IMR-90 (cell line): ENCODE measurements at regions not wholly inside any gene's neighbourhood (a gene's known extent, or its start where the extent isn't known, plus 50 kb on each side); places are given as distances from the start of the nearest gene placed in this dataset.

Source experiments
- ATAC-seq: fragments of 200-7000 bp; cut with Tn5 transposase; 2 replicates; pipeline ENCODE4 v1.9.1; 2020; ENCODE audit warnings: low read depth, mild to moderate bottlenecking, moderate library complexity
- BruUV-seq: library from RNA; stranded (reverse); fragments of 400-500 nt; replicated peaks from 2 replicates; lab custom pipeline; 2021; lab: Mats Ljungman, UMichigan
- CTCF ChIA-PET: fragments of 300-600 bp; formaldehyde crosslinking; extraction: SDS; loops from one replicate; lab custom pipeline; 2021; ENCODE audit warnings: antibody characterized with exemption; lab: Yijun Ruan, JAX
- POLR2A ChIA-PET: fragments of 300-600 bp; sonication (Branson Sonifier 250); formaldehyde crosslinking; loops from one replicate; lab custom pipeline; 2022; ENCODE audit warnings: antibody characterized with exemption; ENCODE audit not compliant: unreplicated experiment; lab: Charles Lee
- DNase-seq: peaks from one replicate; pipeline ENCODE4 v3.0.0; 2013
- H2AFZ ChIP-seq: replicated peaks from 2 replicates; pipeline ENCODE3; 2013; ENCODE audit warnings: low read length, mild to moderate bottlenecking; ENCODE audit not compliant: poor library complexity
- H2AK5ac ChIP-seq: 2 replicates; pipeline ENCODE4 v1.6.1; 2013; ENCODE audit warnings: low read depth, low read length, inconsistent platforms
- H2AK9ac ChIP-seq: replicated peaks from 2 replicates; pipeline ENCODE3; 2013; ENCODE audit warnings: mild to moderate bottlenecking, low read depth, low read length, moderate library complexity; ENCODE audit not compliant: poor library complexity
- H2BK120ac ChIP-seq: 2 replicates; pipeline ENCODE4 v1.6.1; 2013; ENCODE audit warnings: low read depth, low read length, inconsistent platforms
- H2BK15ac ChIP-seq: 3 replicates; pipeline ENCODE4 v1.6.1; 2013; ENCODE audit warnings: low read depth, low read length, inconsistent platforms
- H2BK20ac ChIP-seq: 2 replicates; pipeline ENCODE4 v1.6.1; 2013; ENCODE audit warnings: low read depth, mild to moderate bottlenecking, inconsistent platforms, low read length, moderate library complexity
- H2BK5ac ChIP-seq: 2 replicates; pipeline ENCODE4 v1.6.1; 2013; ENCODE audit warnings: mild to moderate bottlenecking, low read depth, low read length, inconsistent platforms; ENCODE audit not compliant: poor library complexity, severe bottlenecking
- H3K14ac ChIP-seq: replicated peaks from 2 replicates; pipeline ENCODE4 v1.6.1; 2013; ENCODE audit warnings: low read depth, low read length, inconsistent platforms
- H3K18ac ChIP-seq: 2 replicates; pipeline ENCODE4 v1.6.1; 2013; ENCODE audit warnings: low read depth, low read length, control low read depth
- H3K23ac ChIP-seq: 2 replicates; pipeline ENCODE4 v1.6.1; 2013; ENCODE audit warnings: low read depth, low read length, inconsistent platforms
- H3K27ac ChIP-seq: 2 replicates; pipeline ENCODE4 v1.5.1; 2013; ENCODE audit warnings: mild to moderate bottlenecking, control low read depth, low read length; ENCODE audit not compliant: insufficient read depth
- H3K27me3 ChIP-seq: 2 replicates; pipeline ENCODE4 v1.6.1; 2013; ENCODE audit warnings: low read length; ENCODE audit not compliant: control insufficient read depth, insufficient read depth
- H3K36me3 ChIP-seq: 2 replicates; pipeline ENCODE4 v1.6.1; 2013; ENCODE audit warnings: low read length, mixed read lengths; ENCODE audit not compliant: control insufficient read depth, insufficient read depth
- H3K4ac ChIP-seq: 2 replicates; pipeline ENCODE4 v1.6.1; 2013; ENCODE audit warnings: low read depth, low read length, inconsistent platforms
- H3K4me1 ChIP-seq: 2 replicates; pipeline ENCODE4 v1.6.1; 2013; ENCODE audit warnings: low read length, mixed read lengths; ENCODE audit not compliant: control insufficient read depth, insufficient read depth
- H3K4me2 ChIP-seq: 2 replicates; pipeline ENCODE4 v1.6.1; 2013; ENCODE audit warnings: low read depth, mild to moderate bottlenecking, control low read depth, low read length, moderate library complexity
- H3K4me3 ChIP-seq: 2 replicates; pipeline ENCODE4 v1.5.1; 2013; ENCODE audit warnings: low read depth, mild to moderate bottlenecking, control low read depth, low read length, moderate library complexity; ENCODE audit not compliant: insufficient read depth
- H3K56ac ChIP-seq: 2 replicates; pipeline ENCODE4 v1.6.1; 2013; ENCODE audit warnings: low read length, inconsistent platforms; ENCODE audit not compliant: insufficient read depth; ENCODE audit errors: extremely low read depth
- H3K79me1 ChIP-seq, 2 experiments: 2 replicates each; pipeline ENCODE4 v1.6.1; 2013; ENCODE audit warnings: low read length in 2 of 2, inconsistent platforms in 1 of 2, low read depth in 1 of 2
- H3K9ac ChIP-seq: 2 replicates; pipeline ENCODE4 v1.6.1; 2013; ENCODE audit warnings: low read depth, low read length, control low read depth
- H3K9me1 ChIP-seq: 2 replicates; pipeline ENCODE4 v1.6.1; 2013; ENCODE audit warnings: low read length, inconsistent platforms; ENCODE audit not compliant: insufficient read depth
- H3K9me3 ChIP-seq: 2 replicates; pipeline ENCODE4 v1.6.1; 2013; ENCODE audit warnings: low read length; ENCODE audit not compliant: control insufficient read depth, insufficient read depth
- H4K20me1 ChIP-seq: 2 replicates; pipeline ENCODE4 v1.6.1; 2013; ENCODE audit warnings: low read length, inconsistent platforms; ENCODE audit not compliant: insufficient read depth
- H4K5ac ChIP-seq: 2 replicates; pipeline ENCODE4 v1.6.1; 2013; ENCODE audit warnings: mild to moderate bottlenecking, low read depth, low read length, control low read depth
- H4K8ac ChIP-seq, 2 experiments: 2 replicates each; pipeline ENCODE4 v1.6.1; 2013; ENCODE audit warnings: low read depth in 2 of 2, low read length in 2 of 2, control low read depth in 1 of 2, inconsistent platforms in 1 of 2
- H4K91ac ChIP-seq: 2 replicates; pipeline ENCODE4 v1.6.1; 2013; ENCODE audit warnings: low read depth, low read length, inconsistent platforms; ENCODE audit not compliant: insufficient read depth
- CHD1 ChIP-seq: IDR thresholded peaks from 2 replicates; pipeline ENCODE4 v1.6.1; 2012; ENCODE audit warnings: low read depth, low read length, improper control_type of control experiment
- FOS ChIP-seq: fragments of 150-350 bp; IDR thresholded peaks from 2 replicates; pipeline ENCODE4 v1.6.1; 2016; ENCODE audit warnings: low read depth, low read length
- MAFK ChIP-seq: IDR thresholded peaks from 2 replicates; pipeline ENCODE4 v1.6.1; 2012; ENCODE audit warnings: low read depth, low read length, improper control_type of control experiment
- POLR2A ChIP-seq: IDR thresholded peaks from 2 replicates; pipeline ENCODE4 v1.6.1; 2012; ENCODE audit warnings: mild to moderate bottlenecking, low read depth, low read length
- RAD21 ChIP-seq: IDR thresholded peaks from 2 replicates; pipeline ENCODE4 v1.6.1; 2012; ENCODE audit warnings: low read length, improper control_type of control experiment
- RCOR1 ChIP-seq: IDR thresholded peaks from 2 replicates; pipeline ENCODE4 v1.6.1; 2012; ENCODE audit warnings: mild to moderate bottlenecking, low read length, improper control_type of control experiment; ENCODE audit not compliant: insufficient replicate concordance
- RFX5 ChIP-seq: IDR thresholded peaks from 2 replicates; pipeline ENCODE4 v1.8.0; 2012; ENCODE audit warnings: low read depth, mild to moderate bottlenecking, low read length, moderate library complexity
- SMC3 ChIP-seq: fragments of 150-350 bp; IDR thresholded peaks from 2 replicates; pipeline ENCODE4 v1.6.1; 2016; ENCODE audit warnings: low read depth, mild to moderate bottlenecking, antibody characterized with exemption, low read length, moderate library complexity
- WGBS, 2 experiments: methylation state at CpG; one replicate each; pipeline versions ENCODE4 v1.1.5 to v1.1.7; 2013; ENCODE audit warnings: missing lambda C conversion rate in 2 of 2; ENCODE audit not compliant: insufficient read length in 1 of 2; ENCODE audit errors: extremely low coverage in 2 of 2; 5-methylcytosine and 5-hydroxymethylcytosine counted together
- dilution Hi-C: fragments of 300-500 bp; cut with HindIII; formaldehyde crosslinking; loops from one replicate; pipeline ENCODE4 v1.14.3; 2018; ENCODE audit warnings: low sequenced_read_pairs; ENCODE audit not compliant: unreplicated experiment
- in situ Hi-C: fragments of 300-500 bp; cut with MboI; formaldehyde crosslinking; loops from 3 replicates; pipeline ENCODE4 v1.14.3; 2019; ENCODE audit warnings: low sequenced_read_pairs, inconsistent platforms, mixed read lengths
- intact Hi-C: fragments of 100-400 bp; cut with micrococcal nuclease; formaldehyde crosslinking; loops from 2 replicates; pipeline ENCODE4 v1.10.0; 2022
- TF ChIP-seq, protein P1 (sequence below): conservative IDR thresholded peaks from 2 replicates; pipeline ENCODE4 v1.5.1; 2012; ENCODE audit warnings: mild to moderate bottlenecking, low read depth, low read length, improper control_type of control experiment
- TF ChIP-seq, protein P2 (sequence below): fragments of 150-350 bp; IDR thresholded peaks from 2 replicates; pipeline ENCODE4 v1.6.1; 2017; ENCODE audit warnings: mild to moderate bottlenecking, antibody characterized with exemption, low read length, low read depth

DNA sequence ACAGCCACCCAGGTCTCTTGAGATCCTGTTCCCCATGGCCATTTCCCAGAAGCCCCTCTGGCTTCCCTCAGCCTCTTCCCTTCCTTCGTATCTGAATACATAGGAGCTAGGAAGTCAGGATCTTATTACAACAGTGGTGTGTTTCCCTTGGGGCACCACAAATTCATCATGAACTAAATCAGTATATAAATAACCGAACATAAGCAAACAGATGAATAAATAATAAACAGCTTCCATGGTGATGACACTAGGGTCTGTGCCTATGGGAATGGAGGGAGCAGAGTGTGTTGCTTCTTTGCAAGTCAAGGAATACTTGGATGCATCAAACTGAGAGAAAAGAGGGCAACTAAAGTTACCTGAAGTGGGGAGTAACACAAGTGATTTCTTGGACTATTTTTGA is 527.6 kb downstream of the LMO7 start:
- Histone ChIP-seq H2BK120ac (no peak overlapping the region), H4K20me1 (no peaks in the 10 kb centered on the region), H2AK5ac (no peak overlapping the region), H2AK9ac (no peak overlapping the region), H4K91ac (no peak overlapping the region), H2BK20ac (no peak overlapping the region), H4K8ac (no peak overlapping the region), H3K9ac (no peak overlapping the region), H3K14ac (no peak overlapping the region), H3K9me3 (no peaks in the 10 kb centered on the region), H3K27me3 (no peaks in the 10 kb centered on the region; the same call in 1 of the 2 replicates), H2BK15ac (no peak overlapping the region), H3K4ac (no peak overlapping the region), H3K4me2 (no peak overlapping the region), H3K79me1 (no peaks in the 10 kb centered on the region), H3K27ac (no peak overlapping the region), H3K4me3 (no peak overlapping the region), H3K36me3 (no peaks in the 10 kb centered on the region), H4K5ac (no peak overlapping the region), H3K18ac (no peak overlapping the region), H2AFZ (no peak overlapping the region), H3K56ac (no peak overlapping the region), H3K9me1 (no peaks in the 10 kb centered on the region), H2BK5ac (no peak overlapping the region), H3K23ac (no peak overlapping the region), H3K4me1 (no peaks in the 10 kb centered on the region; the same call in 1 of the 2 replicates)
- DNase-seq (no peak), ATAC-seq (no peak)
- in situ Hi-C loops = no loop called here
- ChIA-PET CTCF (no interaction called here), POLR2A (no interaction called here)
- WGBS, 2 experiments = no CpG with 5 or more reads among the region's 2 CpGs
- no peak for TF ChIP-seq POLR2A
- no peak for TF ChIP-seq MAFK
- TF ChIP-seq, protein P1, sequence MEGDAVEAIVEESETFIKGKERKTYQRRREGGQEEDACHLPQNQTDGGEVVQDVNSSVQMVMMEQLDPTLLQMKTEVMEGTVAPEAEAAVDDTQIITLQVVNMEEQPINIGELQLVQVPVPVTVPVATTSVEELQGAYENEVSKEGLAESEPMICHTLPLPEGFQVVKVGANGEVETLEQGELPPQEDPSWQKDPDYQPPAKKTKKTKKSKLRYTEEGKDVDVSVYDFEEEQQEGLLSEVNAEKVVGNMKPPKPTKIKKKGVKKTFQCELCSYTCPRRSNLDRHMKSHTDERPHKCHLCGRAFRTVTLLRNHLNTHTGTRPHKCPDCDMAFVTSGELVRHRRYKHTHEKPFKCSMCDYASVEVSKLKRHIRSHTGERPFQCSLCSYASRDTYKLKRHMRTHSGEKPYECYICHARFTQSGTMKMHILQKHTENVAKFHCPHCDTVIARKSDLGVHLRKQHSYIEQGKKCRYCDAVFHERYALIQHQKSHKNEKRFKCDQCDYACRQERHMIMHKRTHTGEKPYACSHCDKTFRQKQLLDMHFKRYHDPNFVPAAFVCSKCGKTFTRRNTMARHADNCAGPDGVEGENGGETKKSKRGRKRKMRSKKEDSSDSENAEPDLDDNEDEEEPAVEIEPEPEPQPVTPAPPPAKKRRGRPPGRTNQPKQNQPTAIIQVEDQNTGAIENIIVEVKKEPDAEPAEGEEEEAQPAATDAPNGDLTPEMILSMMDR = no peak
- TF ChIP-seq RFX5 = no peak
- no peak for TF ChIP-seq CHD1
- TF ChIP-seq FOS = no peak
- no peak for TF ChIP-seq SMC3
- TF ChIP-seq, protein P2, sequence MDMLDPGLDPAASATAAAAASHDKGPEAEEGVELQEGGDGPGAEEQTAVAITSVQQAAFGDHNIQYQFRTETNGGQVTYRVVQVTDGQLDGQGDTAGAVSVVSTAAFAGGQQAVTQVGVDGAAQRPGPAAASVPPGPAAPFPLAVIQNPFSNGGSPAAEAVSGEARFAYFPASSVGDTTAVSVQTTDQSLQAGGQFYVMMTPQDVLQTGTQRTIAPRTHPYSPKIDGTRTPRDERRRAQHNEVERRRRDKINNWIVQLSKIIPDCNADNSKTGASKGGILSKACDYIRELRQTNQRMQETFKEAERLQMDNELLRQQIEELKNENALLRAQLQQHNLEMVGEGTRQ = no peak
- no peak for TF ChIP-seq RAD21
- no peak for TF ChIP-seq RCOR1
- no TSS peak for BruUV-seq
- intact Hi-C loops = no loop called here
- dilution Hi-C loops = no loop called here
